WERI-Rb-1 (cell line): ENCODE measurements at regions not wholly inside any gene's neighbourhood (a gene's known extent, or its start where the extent isn't known, plus 50 kb on each side); places are given as distances from the start of the nearest gene placed in this dataset.

Experiments
- DNase-seq: peaks from one replicate; pipeline ENCODE4 v3.0.0-alpha.2; 2020
- H3K27ac ChIP-seq: fragments of 250-450 bp; sonication (Bioruptor Pico); 2 replicates; pipeline ENCODE4 v1.5.1; 2020; ENCODE audit warnings: mild to moderate bottlenecking, moderate library complexity
- H3K27me3 ChIP-seq: fragments of 250-450 bp; sonication (Bioruptor Pico); 2 replicates; pipeline ENCODE4 v1.5.1; 2021; ENCODE audit warnings: mild to moderate bottlenecking, low read depth, moderate library complexity; ENCODE audit not compliant: insufficient read depth, severe bottlenecking
- H3K36me3 ChIP-seq: fragments of 250-450 bp; sonication (Bioruptor Pico); 2 replicates; pipeline ENCODE4 v1.5.1; 2020; ENCODE audit warnings: mild to moderate bottlenecking, moderate library complexity
- H3K4me3 ChIP-seq: 2 replicates; pipeline ENCODE4 v1.5.1; 2011; ENCODE audit warnings: low read depth, mild to moderate bottlenecking, control low read depth, low read length
- H3K9me3 ChIP-seq: fragments of 250-450 bp; sonication (Bioruptor Pico); 2 replicates; pipeline ENCODE4 v1.5.1; 2021; ENCODE audit warnings: mild to moderate bottlenecking, moderate library complexity; ENCODE audit not compliant: severe bottlenecking
- TF ChIP-seq, protein P1 (sequence below): IDR thresholded peaks from 2 replicates; pipeline ENCODE4 v1.5.1; 2011; ENCODE audit warnings: low read depth, mild to moderate bottlenecking, control low read depth, inconsistent platforms, low read length

DNA sequence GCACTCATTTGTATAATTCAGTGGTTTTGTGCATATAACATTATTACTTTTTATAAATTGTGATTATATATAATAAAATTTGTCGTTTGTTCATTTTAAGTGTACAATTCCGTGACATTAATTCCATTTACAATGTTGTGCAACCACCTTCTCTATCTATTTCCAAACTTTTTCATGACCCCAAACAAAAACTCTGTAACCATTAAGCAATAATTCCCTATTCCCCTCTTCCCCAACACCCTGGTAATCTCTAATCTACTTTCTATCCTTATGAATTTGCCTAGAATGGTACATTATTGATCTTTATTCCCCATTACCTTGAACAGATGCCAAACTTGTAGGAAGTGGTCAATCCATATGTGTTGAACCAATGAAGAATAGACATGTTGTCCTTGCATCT lies 61.3 kb upstream of the SMIM36 start:
- Histone ChIP-seq H3K4me3 (no peak overlapping the region), H3K9me3 (no peaks in the 10 kb centered on the region), H3K27ac (no peak overlapping the region), H3K27me3 (peaks cover 18% of the 10 kb centered on the region), H3K36me3 (no peaks in the 10 kb centered on the region)
- TF ChIP-seq, protein P1, sequence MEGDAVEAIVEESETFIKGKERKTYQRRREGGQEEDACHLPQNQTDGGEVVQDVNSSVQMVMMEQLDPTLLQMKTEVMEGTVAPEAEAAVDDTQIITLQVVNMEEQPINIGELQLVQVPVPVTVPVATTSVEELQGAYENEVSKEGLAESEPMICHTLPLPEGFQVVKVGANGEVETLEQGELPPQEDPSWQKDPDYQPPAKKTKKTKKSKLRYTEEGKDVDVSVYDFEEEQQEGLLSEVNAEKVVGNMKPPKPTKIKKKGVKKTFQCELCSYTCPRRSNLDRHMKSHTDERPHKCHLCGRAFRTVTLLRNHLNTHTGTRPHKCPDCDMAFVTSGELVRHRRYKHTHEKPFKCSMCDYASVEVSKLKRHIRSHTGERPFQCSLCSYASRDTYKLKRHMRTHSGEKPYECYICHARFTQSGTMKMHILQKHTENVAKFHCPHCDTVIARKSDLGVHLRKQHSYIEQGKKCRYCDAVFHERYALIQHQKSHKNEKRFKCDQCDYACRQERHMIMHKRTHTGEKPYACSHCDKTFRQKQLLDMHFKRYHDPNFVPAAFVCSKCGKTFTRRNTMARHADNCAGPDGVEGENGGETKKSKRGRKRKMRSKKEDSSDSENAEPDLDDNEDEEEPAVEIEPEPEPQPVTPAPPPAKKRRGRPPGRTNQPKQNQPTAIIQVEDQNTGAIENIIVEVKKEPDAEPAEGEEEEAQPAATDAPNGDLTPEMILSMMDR = no peak
- no peak for DNase-seq

DNA sequence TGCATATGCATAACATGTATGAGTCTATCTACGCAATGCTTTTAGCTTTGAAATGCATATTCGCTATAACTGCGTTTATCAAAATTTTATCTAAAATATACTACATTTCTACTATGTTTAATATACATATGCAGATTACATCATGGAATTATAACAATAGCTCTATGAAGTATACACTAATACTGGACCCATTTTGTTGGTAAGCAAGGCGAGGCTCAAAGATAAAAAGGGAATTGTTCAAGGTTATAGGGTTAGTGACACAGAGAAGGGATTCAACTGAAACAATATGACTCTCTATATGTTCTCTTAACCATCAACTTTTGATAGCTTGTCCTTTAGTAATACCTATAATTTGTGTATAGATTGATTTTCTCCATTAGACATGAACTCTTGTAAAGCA lies 60.9 kb upstream of the SMIM36 start:
- Histone ChIP-seq H3K27ac (no peak overlapping the region), H3K9me3 (no peaks in the 10 kb centered on the region), H3K36me3 (no peaks in the 10 kb centered on the region), H3K4me3 (no peak overlapping the region), H3K27me3 (peaks cover 18% of the 10 kb centered on the region)
- DNase-seq = no peak
- TF ChIP-seq, protein P1 = no peak

DNA sequence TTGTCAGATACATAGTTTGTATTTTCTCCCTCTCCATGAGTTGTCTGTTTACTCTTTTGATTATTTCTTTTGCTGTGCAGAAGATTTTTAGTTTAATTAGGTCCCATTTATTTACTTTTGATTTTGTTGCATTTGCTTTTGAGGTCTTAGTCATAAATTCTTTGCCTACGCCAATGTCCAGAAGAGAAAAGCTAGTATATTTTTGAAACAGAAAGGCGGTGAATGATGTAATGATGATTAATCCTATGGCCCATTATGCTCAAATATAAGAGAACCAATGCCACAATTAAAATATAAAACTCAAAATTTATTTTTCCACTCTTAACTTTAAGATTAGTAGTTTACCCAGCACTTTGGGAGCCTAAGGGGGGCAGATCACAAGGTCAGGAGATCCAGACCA lies 59.8 kb upstream of the SMIM36 start:
- no peak for DNase-seq
- Histone ChIP-seq H3K27ac (no peak overlapping the region), H3K36me3 (no peaks in the 10 kb centered on the region), H3K27me3 (peaks cover 14% of the 10 kb centered on the region), H3K4me3 (no peak overlapping the region), H3K9me3 (no peaks in the 10 kb centered on the region)
- TF ChIP-seq, protein P1 = no peak

DNA sequence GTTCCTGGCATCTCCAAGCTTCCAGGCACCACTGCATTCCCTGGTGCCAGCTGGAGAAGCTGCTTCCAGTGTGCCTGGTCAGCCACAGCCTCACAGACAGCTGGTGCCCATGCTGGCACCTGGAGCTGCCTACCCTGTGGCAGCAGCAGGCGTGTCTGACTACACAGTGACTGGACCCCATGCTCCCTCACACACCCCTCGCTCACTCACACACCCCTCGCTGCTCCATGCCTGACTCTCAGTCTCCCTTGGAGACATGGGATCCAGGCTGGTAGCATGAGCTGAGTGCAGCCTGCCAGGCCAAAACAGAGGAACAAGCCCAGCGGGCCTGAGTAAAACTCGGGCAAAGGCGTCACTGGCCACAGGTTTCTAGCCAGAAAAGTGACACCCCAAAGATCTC lies 59.1 kb upstream of the SMIM36 start:
- Histone ChIP-seq H3K36me3 (no peaks in the 10 kb centered on the region), H3K9me3 (no peaks in the 10 kb centered on the region), H3K4me3 (no peak overlapping the region), H3K27me3 (peaks cover 9% of the 10 kb centered on the region), H3K27ac (no peak overlapping the region)
- no peak for DNase-seq
- TF ChIP-seq, protein P1 = no peak

DNA sequence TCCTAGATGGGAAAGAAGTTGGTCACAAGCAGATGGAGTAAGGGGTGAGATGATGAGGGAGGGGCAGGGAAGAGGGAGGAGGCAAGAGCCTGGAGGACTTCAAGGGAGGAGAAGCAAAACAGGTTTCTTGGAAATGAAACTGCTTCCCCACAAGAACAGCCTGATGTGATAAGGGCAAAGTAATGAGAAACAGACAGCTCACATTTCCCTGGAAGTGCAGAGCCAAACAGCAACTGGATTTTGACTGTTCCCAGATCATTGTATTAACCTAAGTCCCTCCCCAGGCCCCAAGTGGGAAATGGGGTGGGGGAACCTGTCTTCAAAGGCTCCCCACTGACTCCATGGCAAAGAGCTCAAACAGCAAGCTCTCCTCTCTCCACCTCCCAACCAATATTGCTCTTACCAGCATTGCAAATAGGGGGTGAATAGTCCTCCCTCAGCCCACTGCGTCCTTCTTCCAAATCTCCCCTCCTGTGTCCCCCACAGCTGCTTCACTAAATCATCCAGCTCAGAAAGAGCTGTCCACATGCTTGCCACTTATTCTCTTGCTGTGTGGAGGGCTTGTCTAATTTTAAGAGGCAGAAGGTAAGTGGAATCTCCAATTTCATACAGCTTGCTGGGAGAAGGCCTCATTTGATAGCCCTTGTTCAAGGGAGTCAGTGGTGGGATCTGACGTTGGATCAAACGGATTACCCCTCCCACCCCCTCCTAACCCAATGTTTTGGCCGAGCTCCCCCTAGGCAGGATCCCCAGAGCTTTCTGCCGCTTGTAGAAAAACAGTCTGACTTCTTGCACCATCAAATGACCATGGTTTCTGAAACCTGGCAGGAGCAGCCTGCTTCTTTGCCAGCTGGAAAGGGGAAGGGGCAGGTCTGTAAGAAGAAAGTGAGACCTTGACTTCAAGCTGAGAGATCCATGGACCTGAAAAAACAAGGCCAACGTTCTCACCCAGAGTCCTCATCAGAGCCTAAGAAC lies 56.3 kb upstream of the SMIM36 start:
- H3K36me3 ChIP-seq = no peaks in the 10 kb centered on the region
- H3K4me3 ChIP-seq = no peak overlapping the region
- no peak overlapping the region for H3K27ac ChIP-seq
- no peaks in the 10 kb centered on the region for H3K9me3 ChIP-seq
- TF ChIP-seq, protein P1 = no peak
- H3K27me3 ChIP-seq = peaks cover 2% of the 10 kb centered on the region
- DNase-seq = no peak
